Esophagus muscularis mucosa (tissue), 4 donors: ENCODE measurements at regions not wholly inside any gene's neighbourhood (a gene's known extent, or its start where the extent isn't known, plus 50 kb on each side); places are given as distances from the start of the nearest gene placed in this dataset.

ENCODE experiments used
- DNase-seq: peaks from one replicate; pipeline ENCODE4 v3.0.0-alpha.2; 2017; ENCODE audit errors: extremely low spot score
- H3K27ac ChIP-seq, 4 donors: fragments of 200-600 bp; sonication (generic); replicated peaks in 1 of 4; 1 replicate in 3 of 4; 2 replicates in 1 of 4; pipeline ENCODE4 v1.5.1; 2016 to 2019; ENCODE audit warnings: mild to moderate bottlenecking in 1 of 4
- H3K27me3 ChIP-seq, 4 donors: fragments of 200-600 bp; sonication (generic); one replicate each; pipeline versions ENCODE4 v1.5.1 to v1.6.0; 2016 to 2019
- H3K36me3 ChIP-seq, 4 donors: fragments of 200-600 bp; sonication (generic); one replicate each; pipeline ENCODE4 v1.5.1; 2016 to 2019
- H3K4me1 ChIP-seq, 4 donors: fragments of 200-600 bp; sonication (generic); one replicate each; pipeline ENCODE4 v1.5.1; 2016 to 2019
- H3K4me3 ChIP-seq, 4 donors: fragments of 200-600 bp; sonication (generic); 1 replicate in 2 of 4; 2 replicates in 2 of 4; pipeline ENCODE4 v1.5.1; 2016 to 2019; ENCODE audit warnings: mild to moderate bottlenecking in 4 of 4, moderate library complexity in 1 of 4
- H3K9me3 ChIP-seq, 4 donors: fragments of 200-600 bp; sonication (generic); 1 replicate in 3 of 4; 2 replicates in 1 of 4; pipeline ENCODE4 v1.5.1; 2016 to 2019
- EP300 ChIP-seq: sonication (generic); formaldehyde crosslinking; IDR thresholded peaks from one replicate; pipeline ENCODE4 v1.6.1; 2017; ENCODE audit warnings: antibody characterized with exemption
- POLR2A ChIP-seq: fragments of 450-650 bp; IDR thresholded peaks from one replicate; pipeline ENCODE4 v1.6.1; 2017; ENCODE audit warnings: antibody characterized with exemption, moderate library complexity, mild to moderate bottlenecking, low read depth
- POLR2AphosphoS5 ChIP-seq, 2 donors: sonication (generic); formaldehyde crosslinking; IDR thresholded peaks; one replicate each; pipeline ENCODE4 v1.6.1; 2017; ENCODE audit warnings: antibody characterized with exemption in 2 of 2
- WGBS: methylation state at CpG from one replicate; pipeline ENCODE4 v1.1.5; 2018; 5-methylcytosine and 5-hydroxymethylcytosine counted together
- intact Hi-C: fragments of 100-400 bp; cut with DNase I; formaldehyde crosslinking; loops from one replicate; pipeline ENCODE4 v1.15.1; 2023
- TF ChIP-seq, protein P1 (sequence below), 3 experiments: fragments of 200-600 bp in 2 of 3; fragments of 450-650 bp in 1 of 3; sonication (generic) in 2 of 3; IDR thresholded peaks; one replicate each; pipeline ENCODE4 v1.5.1; 2017 to 2019; ENCODE audit warnings: antibody characterized with exemption in 3 of 3, mild to moderate bottlenecking in 2 of 3, moderate library complexity in 1 of 3

DNA sequence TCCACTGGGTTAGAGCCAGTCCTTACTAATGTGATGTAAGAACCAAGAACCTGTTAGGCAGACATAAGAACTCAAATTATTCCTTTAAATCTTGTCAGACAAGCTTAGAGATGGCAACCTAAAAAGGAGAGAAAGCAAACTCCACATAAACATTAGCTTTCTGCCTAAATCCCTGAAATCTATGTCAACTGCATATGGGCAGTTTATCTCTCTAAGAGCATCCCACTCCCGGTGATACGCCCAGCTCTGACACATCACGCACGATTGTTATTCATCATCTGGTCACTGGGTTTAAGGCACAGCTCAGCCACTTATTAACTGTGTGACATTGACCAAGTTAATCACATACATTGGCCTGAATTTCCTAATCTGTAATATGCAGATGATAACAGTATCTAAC is 323.7 kb downstream of the HHIPL2 start:
- Histone ChIP-seq H3K9me3 (peaks cover 0 to 8% (median 2%) of the 10 kb centered on the region in 4 donors), H3K4me3 (no peak overlapping the region), H3K27ac (no peak overlapping the region), H3K4me1 (peaks cover 7 to 22% (median 17%) of the 10 kb centered on the region in 4 donors), H3K27me3 (no peaks in the 10 kb centered on the region), H3K36me3 (no peaks in the 10 kb centered on the region)
- DNase-seq, result peak; percentile 42
- 82% methylated on average over 4 of the region's 4 CpGs for WGBS
- TF ChIP-seq EP300, result no peak
- no peak for TF ChIP-seq POLR2AphosphoS5 (IDR thresholded peaks at IDR 0.05)
- no peak for TF ChIP-seq POLR2A
- TF ChIP-seq, protein P1, sequence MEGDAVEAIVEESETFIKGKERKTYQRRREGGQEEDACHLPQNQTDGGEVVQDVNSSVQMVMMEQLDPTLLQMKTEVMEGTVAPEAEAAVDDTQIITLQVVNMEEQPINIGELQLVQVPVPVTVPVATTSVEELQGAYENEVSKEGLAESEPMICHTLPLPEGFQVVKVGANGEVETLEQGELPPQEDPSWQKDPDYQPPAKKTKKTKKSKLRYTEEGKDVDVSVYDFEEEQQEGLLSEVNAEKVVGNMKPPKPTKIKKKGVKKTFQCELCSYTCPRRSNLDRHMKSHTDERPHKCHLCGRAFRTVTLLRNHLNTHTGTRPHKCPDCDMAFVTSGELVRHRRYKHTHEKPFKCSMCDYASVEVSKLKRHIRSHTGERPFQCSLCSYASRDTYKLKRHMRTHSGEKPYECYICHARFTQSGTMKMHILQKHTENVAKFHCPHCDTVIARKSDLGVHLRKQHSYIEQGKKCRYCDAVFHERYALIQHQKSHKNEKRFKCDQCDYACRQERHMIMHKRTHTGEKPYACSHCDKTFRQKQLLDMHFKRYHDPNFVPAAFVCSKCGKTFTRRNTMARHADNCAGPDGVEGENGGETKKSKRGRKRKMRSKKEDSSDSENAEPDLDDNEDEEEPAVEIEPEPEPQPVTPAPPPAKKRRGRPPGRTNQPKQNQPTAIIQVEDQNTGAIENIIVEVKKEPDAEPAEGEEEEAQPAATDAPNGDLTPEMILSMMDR (IDR thresholded peaks at IDR 0.05), result no peak
- intact Hi-C loops, result no loop called here

DNA sequence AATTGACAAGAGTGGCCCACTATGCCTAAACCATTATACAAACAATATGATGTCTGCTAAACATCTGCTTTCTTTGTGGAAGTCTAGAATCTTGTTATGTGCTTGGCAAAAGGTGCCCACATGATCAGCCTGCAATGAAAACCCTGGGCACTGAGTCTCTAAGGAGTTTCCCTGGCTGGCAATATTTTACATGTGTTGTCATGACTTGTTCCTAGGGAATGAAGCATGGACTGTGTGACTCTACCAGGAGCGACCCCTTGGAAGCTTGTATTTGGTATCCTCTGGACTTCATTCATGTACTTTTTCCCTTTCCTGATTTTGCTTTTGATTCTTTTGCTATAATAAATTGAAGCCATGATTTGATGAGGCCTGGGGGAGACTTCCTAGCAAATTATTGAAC is 324.9 kb downstream of the HHIPL2 start:
- DNase-seq, result peak; percentile 64
- no peak overlapping the region for H3K4me3 ChIP-seq
- peak overlapping the region in 1 of 4 donors; percentile 36 for H3K27ac ChIP-seq
- H3K36me3 ChIP-seq, result no peaks in the 10 kb centered on the region
- intact Hi-C loops, result no loop called here
- no peaks in the 10 kb centered on the region for H3K27me3 ChIP-seq
- peaks cover 0 to 16% (median 5%) of the 10 kb centered on the region in 4 donors for H3K9me3 ChIP-seq
- TF ChIP-seq POLR2AphosphoS5 (IDR thresholded peaks at IDR 0.05), result no peak
- no peak for TF ChIP-seq EP300
- TF ChIP-seq, protein P1 (IDR thresholded peaks at IDR 0.05), result no peak
- no peak for TF ChIP-seq POLR2A
- 91% methylated on average over 1 of the region's 1 CpG for WGBS
- peaks cover 7 to 22% (median 17%) of the 10 kb centered on the region in 4 donors for H3K4me1 ChIP-seq

DNA sequence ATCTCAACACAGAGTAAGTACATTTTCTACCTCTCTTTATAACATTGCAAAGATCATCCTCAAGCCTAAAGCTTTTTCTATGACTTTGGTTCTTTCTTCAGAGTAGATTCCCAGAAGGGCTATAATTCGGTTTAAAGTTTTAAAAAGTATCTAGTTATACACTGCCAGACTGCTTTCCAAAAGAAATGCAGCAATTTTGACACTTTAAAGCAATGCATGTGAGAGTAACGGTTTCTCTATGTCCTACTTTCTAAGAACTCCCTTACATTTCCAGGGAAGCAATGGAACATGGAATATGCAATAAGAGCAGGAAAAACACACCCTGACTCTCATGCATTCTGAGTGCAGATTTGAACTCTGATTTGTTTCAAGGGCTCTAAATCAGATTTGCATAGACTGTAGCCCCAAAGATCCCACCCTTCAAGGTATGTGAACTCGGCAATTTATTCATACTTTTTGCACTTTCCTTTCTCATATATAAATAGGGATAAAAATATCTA is 331.6 kb downstream of the HHIPL2 start:
- H3K4me1 ChIP-seq, result no peaks in the 10 kb centered on the region
- no peak overlapping the region for H3K4me3 ChIP-seq
- intact Hi-C loops, result no loop called here
- H3K27ac ChIP-seq, result no peak overlapping the region
- TF ChIP-seq POLR2AphosphoS5 (IDR thresholded peaks at IDR 0.05) (no peak), EP300 (no peak), POLR2A (no peak)
- TF ChIP-seq, protein P1 (IDR thresholded peaks at IDR 0.05), result no peak
- H3K27me3 ChIP-seq, result no peaks in the 10 kb centered on the region
- H3K36me3 ChIP-seq, result no peaks in the 10 kb centered on the region
- 80% methylated on average over 3 of the region's 3 CpGs for WGBS
- no peak for DNase-seq
- H3K9me3 ChIP-seq, result peaks cover 0 to 12% (median 5%) of the 10 kb centered on the region in 4 donors

DNA sequence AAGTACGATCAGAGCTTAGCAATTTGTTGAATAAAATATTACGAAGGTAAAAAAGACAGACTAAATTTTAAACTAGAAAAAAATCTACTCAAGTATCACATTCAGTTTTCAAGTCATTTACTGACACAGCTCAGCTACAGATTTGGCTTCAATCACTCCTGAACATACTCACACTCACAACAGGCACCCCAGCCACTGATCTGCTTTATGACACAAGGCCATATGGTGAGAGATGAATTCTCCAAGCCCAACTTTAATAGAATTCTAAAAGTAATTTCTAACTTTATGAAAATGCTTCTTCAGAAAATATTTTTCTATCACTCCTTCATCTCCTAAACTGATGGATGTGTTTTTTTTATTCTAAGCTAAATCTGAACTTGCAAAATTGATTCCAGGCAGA is 337.1 kb downstream of the HHIPL2 start:
- intact Hi-C loops, result no loop called here
- WGBS, result 94% methylated on average over 2 of the region's 2 CpGs
- Histone ChIP-seq H3K27me3 (no peaks in the 10 kb centered on the region), H3K27ac (no peak overlapping the region), H3K4me1 (no peaks in the 10 kb centered on the region), H3K9me3 (no peaks in the 10 kb centered on the region), H3K4me3 (no peak overlapping the region), H3K36me3 (no peaks in the 10 kb centered on the region)
- DNase-seq, result peak; percentile 19
- TF ChIP-seq EP300, result no peak
- TF ChIP-seq, protein P1 (IDR thresholded peaks at IDR 0.05), result no peak
- no peak for TF ChIP-seq POLR2AphosphoS5 (IDR thresholded peaks at IDR 0.05)
- no peak for TF ChIP-seq POLR2A

DNA sequence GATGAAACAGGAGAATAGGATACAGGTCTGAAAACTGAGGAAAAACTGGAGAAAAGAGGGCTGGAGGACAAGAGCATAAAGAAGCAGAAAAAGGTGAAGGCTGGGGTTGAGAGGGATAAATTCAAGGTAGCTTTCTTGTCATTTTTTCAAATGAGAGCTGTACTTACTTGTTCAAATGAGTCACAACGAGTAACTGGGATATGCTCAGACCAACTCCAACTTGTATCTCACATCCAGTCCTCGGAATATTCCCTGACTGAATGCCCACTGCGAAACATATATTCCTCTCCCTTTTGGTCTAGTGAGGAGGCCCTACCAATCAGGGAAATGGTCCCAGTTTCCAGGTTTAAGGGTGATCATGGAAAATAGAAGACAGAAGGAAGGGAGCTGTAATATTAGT is 343.4 kb downstream of the HHIPL2 start:
- Histone ChIP-seq H3K4me1 (no peaks in the 10 kb centered on the region), H3K27ac (no peak overlapping the region), H3K36me3 (no peaks in the 10 kb centered on the region), H3K9me3 (no peaks in the 10 kb centered on the region), H3K4me3 (no peak overlapping the region), H3K27me3 (no peaks in the 10 kb centered on the region)
- no peak for DNase-seq
- WGBS, result 87% methylated on average over 3 of the region's 3 CpGs
- intact Hi-C loops, result no loop called here
- no peak for TF ChIP-seq POLR2AphosphoS5 (IDR thresholded peaks at IDR 0.05)
- TF ChIP-seq POLR2A, result no peak
- TF ChIP-seq, protein P1 (IDR thresholded peaks at IDR 0.05), result no peak
- TF ChIP-seq EP300, result no peak
